Glutamatergic neuron (in vitro differentiated cells): ENCODE measurements at regions not wholly inside any gene's neighbourhood (a gene's known extent, or its start where the extent isn't known, plus 50 kb on each side); places are given as distances from the start of the nearest gene placed in this dataset.

Source experiments
- DNase-seq: peaks from one replicate; pipeline ENCODE4 v3.0.0; 2022
- H3K27ac Mint-ChIP-seq: one replicate; pipeline ENCODE4 v1.8.0; 2020; ENCODE audit warnings: mild to moderate bottlenecking, mixed read lengths, inconsistent platforms; ENCODE audit not compliant: unreplicated experiment
- H3K27me3 Mint-ChIP-seq: one replicate; pipeline ENCODE4 v1.8.0; 2020; ENCODE audit warnings: mild to moderate bottlenecking, moderate library complexity, mixed read lengths, inconsistent platforms; ENCODE audit not compliant: unreplicated experiment
- H3K36me3 Mint-ChIP-seq: one replicate; pipeline ENCODE4 v1.8.0; 2020; ENCODE audit warnings: mild to moderate bottlenecking, mixed read lengths, inconsistent platforms; ENCODE audit not compliant: unreplicated experiment
- H3K4me1 Mint-ChIP-seq: one replicate; pipeline ENCODE4 v1.8.0; 2020; ENCODE audit warnings: mild to moderate bottlenecking, low read depth, mixed read lengths, inconsistent platforms; ENCODE audit not compliant: unreplicated experiment
- H3K4me3 Mint-ChIP-seq: one replicate; pipeline ENCODE4 v1.8.0; 2020; ENCODE audit warnings: mild to moderate bottlenecking, mixed read lengths, inconsistent platforms; ENCODE audit not compliant: unreplicated experiment
- H3K9me3 Mint-ChIP-seq: one replicate; pipeline ENCODE4 v1.8.0; 2020; ENCODE audit warnings: mild to moderate bottlenecking, moderate library complexity, mixed read lengths, inconsistent platforms; ENCODE audit not compliant: unreplicated experiment
- CTCF ChIP-seq: fragments of 200-600 bp; sonication (generic); IDR thresholded peaks from one replicate; pipeline ENCODE4 v1.5.0; 2021; ENCODE audit not compliant: partially characterized antibody, unreplicated experiment

DNA sequence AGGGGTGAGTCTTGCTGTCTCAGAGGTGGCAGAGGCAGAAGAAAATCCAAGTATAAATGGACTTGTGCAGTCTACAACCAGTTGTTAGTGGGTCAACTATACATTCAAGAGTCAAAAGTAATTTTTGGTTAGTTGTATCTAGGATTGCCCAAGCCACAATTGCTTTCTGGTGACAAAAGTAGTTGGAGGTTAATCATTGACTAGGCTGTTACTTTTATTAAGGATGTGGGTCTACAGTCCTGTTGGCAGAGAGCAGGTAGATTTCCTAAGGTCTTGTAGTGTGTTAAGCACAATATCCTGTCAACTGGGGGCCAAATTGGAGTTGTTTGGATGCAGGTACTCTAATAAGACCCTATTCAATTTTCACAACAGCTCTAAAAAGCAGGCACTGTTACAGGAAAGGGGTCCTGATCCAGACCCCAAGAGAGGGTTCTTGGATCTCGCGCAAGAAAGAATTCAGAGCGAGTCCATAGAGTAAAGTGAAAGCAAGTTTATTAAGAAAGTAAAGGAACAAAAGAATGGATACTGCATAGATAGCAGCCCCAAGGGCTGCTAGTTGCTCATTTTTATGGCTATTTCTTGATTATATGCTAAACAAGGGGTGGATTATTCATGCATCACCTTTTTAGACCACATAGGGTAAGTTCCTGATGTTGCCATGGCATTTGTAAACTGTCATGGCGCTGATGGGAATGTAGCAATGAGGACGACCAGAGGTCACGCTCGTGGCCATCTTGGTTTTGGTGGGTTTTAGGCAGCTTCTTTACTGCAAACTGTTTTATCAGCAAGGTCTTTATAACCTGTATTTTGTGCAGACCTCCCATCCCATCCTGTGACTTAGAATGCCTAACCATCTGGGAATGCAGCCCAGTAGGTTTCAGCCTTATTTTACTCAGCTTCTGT lies 232.6 kb upstream of the SRRM4 start:
- no peak for DNase-seq
- no peaks in the 10 kb centered on the region for H3K4me1 Mint-ChIP-seq
- no peak overlapping the region for H3K27ac Mint-ChIP-seq
- H3K27me3 Mint-ChIP-seq = no peaks in the 10 kb centered on the region
- no peaks in the 10 kb centered on the region for H3K36me3 Mint-ChIP-seq
- H3K9me3 Mint-ChIP-seq = no peaks in the 10 kb centered on the region
- H3K4me3 Mint-ChIP-seq = no peak overlapping the region
- no peak for TF ChIP-seq CTCF

- H3K36me3 Mint-ChIP-seq = no peaks in the 10 kb centered on the region
- H3K27ac Mint-ChIP-seq = no peak overlapping the region
- H3K27me3 Mint-ChIP-seq = no peaks in the 10 kb centered on the region
- no peaks in the 10 kb centered on the region for H3K4me1 Mint-ChIP-seq
- no peak overlapping the region for H3K4me3 Mint-ChIP-seq
- TF ChIP-seq CTCF = no peak
- DNase-seq = no peak
- H3K9me3 Mint-ChIP-seq = no peaks in the 10 kb centered on the region
These were observed 231.7 kb upstream of the SRRM4 start for GRCh38 chr12:118749646-118750045.

GRCh38 chr12:118750666-118751065 lies 230.7 kb upstream of the SRRM4 start:
- no peaks in the 10 kb centered on the region for H3K4me1 Mint-ChIP-seq
- no peak for DNase-seq
- no peaks in the 10 kb centered on the region for H3K36me3 Mint-ChIP-seq
- H3K27me3 Mint-ChIP-seq = no peaks in the 10 kb centered on the region
- H3K27ac Mint-ChIP-seq = no peak overlapping the region
- no peak for TF ChIP-seq CTCF
- no peak overlapping the region for H3K4me3 Mint-ChIP-seq
- H3K9me3 Mint-ChIP-seq = no peaks in the 10 kb centered on the region

GRCh38 chr12:118751355-118751754 lies 230.0 kb upstream of the SRRM4 start:
- Mint-ChIP-seq H3K27ac (no peak overlapping the region), H3K4me3 (no peak overlapping the region), H3K36me3 (no peaks in the 10 kb centered on the region), H3K9me3 (no peaks in the 10 kb centered on the region), H3K27me3 (no peaks in the 10 kb centered on the region), H3K4me1 (no peaks in the 10 kb centered on the region)
- TF ChIP-seq CTCF = no peak
- DNase-seq = no peak

GRCh38 chr12:118760623-118761022 lies 220.7 kb upstream of the SRRM4 start:
- Mint-ChIP-seq H3K27ac (no peak overlapping the region), H3K4me3 (no peak overlapping the region), H3K9me3 (no peaks in the 10 kb centered on the region), H3K27me3 (peaks cover 4% of the 10 kb centered on the region), H3K4me1 (no peaks in the 10 kb centered on the region), H3K36me3 (no peaks in the 10 kb centered on the region)
- DNase-seq = no peak
- TF ChIP-seq CTCF = no peak
